NCI-H1105 treated with DMSO at 0.1 percent for 48 hours (cell line): ENCODE measurements at regions not wholly inside any gene's neighbourhood (a gene's known extent, or its start where the extent isn't known, plus 50 kb on each side); places are given as distances from the start of the nearest gene placed in this dataset.

Source experiments
- DNase-seq: peaks from one replicate; lab custom pipeline; 2025; lab: John Stamatoyannopoulos, UW

- no peak for DNase-seq
These were observed 119.0 kb downstream of the NKX6-1 start for GRCh38 chr4:84379917-84380641.

DNA sequence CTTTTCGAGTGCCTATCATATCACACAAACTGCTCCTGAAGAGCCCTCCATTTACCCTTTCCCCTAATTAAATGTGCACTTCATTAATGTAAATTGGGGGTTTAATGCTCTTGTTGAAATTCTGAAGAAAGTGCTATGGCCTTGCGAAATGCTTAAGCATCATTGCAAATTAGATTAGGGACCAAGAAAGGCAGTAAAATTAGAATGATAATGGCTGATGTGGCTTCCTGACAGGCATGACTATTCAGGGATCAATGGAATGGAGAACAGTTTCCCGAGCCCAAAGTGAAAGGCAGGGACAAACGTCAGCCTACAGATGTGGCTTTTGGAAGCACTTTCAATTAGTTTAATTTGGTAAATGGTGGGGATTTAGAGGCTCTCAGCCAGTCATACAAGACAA lies 120.1 kb downstream of the NKX6-1 start:
- DNase-seq = peak; percentile 10

GRCh38 chr4:84378356-84378755 lies 120.7 kb downstream of the NKX6-1 start:
- DNase-seq = no peak

GRCh38 chr4:84366907-84367306 lies 132.2 kb downstream of the NKX6-1 start:
- DNase-seq = no peak

DNA sequence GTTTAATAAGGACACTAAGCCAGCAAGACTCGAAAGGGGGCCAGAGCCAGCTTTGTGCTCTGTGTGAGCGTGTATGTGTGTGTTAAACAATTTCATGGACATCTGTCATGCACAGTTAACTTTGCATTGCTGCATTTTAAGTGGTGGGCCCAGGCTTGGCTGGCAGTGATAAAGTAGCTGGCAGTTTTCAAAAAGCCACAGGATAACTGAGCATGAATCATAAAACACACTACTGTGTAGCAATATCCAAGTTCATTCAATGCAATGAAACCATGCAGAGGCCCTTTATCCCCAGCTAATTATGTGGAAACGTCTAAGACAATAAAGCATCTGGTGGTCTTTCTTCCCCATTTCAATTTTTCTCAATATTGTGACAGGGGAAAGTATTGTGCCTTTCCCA lies 132.9 kb downstream of the NKX6-1 start:
- DNase-seq = no peak

DNA sequence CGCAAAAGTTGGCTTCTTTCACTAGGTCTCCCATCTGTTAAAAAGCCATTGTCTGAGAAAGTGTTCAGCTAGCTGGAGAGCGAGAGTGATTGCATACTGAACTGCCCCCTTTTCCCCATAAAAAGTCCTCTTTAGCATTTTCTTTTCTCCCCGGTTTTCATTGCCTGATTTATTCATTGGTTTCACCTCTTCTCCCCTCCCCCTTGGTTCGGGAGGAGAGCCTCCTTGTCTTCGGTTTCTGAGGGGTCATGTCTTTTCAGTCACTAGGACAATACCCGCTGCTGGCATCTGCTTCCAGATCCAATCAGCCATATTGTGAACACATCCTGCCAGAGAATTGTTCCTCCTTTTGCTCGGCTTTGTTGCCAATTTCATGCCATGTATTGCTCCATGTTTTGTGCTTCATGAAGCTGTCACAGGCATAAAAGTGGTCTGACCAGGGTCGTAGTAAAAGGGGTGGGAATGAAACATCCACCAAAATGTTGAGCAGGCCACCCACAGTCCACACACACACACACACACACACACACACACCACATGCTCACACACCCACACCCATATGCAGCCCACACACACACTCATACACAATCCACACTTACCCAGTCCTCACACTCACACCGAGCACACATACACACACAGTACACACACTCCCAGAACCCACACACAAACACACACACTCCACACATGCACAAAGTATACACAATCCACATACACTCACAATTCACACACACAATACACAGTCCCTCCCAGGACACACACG lies 136.0 kb downstream of the NKX6-1 start:
- DNase-seq = no peak

GRCh38 chr4:84342161-84342560 lies 156.9 kb downstream of the NKX6-1 start:
- no peak for DNase-seq

DNA sequence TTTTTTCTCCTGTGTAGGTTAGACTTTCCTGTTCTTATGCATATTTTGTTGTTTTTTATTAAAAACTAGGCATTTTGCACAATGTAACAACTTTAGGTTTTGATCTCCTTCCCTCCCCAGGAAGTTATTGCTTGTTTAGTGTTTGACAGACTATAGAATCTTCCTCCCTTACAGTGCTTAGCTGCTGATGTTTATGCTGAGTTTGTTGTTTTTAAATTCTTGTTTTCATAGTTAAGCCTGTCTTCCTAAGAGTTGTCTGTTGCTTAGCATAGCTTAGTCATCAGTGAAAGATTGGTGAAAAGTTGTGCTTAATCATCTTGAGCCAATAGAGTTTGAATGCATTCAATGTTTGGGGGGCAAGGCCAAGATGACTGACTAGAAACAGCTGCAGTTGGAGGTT lies 157.5 kb downstream of the NKX6-1 start:
- no peak for DNase-seq

DNA sequence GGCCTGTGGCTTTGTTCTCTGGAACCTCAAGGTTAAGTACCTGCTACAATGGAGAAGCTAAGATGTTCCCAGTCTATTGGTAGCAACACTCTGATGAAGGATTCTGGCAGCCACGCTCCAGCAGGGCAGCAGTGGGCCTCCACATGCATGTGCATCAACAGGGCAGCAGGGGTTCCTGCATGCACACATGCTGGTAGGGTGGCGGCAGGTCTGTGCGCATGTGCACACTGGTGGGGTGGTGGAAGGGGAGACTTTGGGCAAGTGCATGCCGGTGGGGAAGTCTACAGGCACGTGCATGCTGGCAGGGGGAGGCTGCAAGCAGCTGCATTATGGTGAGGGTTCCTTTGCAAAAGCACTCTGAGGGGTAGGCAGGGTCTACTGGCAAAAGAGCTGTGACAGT lies 160.7 kb downstream of the NKX6-1 start:
- no peak for DNase-seq

- DNase-seq = no peak
These were observed 162.0 kb downstream of the NKX6-1 start for GRCh38 chr4:84336964-84337705.

GRCh38 chr4:84327526-84327925 lies 171.6 kb downstream of the NKX6-1 start:
- DNase-seq = no peak

DNA sequence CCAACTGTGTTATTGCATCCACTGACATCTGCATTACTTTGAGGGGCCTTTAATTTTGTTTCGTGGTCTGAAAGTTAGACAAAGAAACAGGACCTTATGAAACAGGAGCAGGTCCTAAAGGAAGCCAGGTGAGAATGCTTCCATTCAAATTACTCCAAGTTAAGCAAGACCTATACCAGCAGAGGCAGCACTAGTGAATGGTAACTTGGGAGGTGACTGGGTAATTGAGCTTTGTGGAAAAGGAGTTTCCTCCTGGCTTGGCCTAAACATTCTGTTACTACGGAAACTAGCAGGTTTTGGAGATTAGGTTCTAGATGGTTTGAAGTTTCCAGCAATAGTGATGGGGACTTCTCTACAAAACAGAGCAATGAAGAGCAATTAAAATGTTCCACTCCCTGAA lies 173.5 kb downstream of the NKX6-1 start:
- no peak for DNase-seq

GRCh38 chr4:84324303-84325245 lies 174.5 kb downstream of the NKX6-1 start:
- DNase-seq = peak; percentile 30

DNA sequence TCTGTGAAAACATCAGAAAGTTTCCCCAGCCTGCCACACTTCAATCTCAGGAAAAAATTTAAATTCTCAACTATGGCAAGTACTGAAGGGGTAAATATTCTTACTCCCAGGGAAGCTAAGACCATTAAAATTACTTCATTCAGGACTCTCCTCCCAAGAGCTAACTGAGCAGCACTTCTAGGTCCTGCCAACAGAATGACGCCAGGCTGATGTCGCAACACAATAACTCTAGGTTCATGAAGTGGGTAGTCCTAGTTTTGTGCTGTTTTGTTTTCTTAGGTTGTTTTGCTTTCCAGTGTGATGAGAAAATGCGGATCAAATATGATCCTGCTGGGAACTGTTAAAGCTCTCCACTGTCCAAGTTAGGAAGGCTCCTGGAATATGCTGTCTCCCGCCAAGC lies 180.0 kb downstream of the NKX6-1 start:
- DNase-seq = no peak

DNA sequence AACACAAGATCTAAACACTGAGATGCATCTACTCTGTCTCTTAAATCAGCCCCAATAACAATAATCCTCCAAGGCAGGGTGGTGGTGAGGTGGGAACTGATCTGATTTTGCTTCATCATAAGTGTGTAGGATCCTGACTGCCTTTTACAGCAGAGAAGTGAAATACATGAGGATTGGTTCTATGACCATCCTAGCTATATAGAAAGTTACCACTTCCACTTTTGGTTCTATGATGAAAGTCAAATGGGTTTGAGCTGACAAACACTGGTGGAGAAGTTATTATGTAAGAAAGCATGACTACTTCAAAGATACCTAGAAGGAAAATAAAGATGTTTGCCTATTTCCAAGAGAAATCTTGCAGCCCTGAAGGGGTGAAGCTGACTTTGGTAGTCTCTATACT lies 181.6 kb downstream of the NKX6-1 start:
- DNase-seq = no peak

GRCh38 chr4:84312426-84313012 lies 186.6 kb downstream of the NKX6-1 start:
- no peak for DNase-seq

- no peak for DNase-seq
These were observed 189.9 kb downstream of the NKX6-1 start for GRCh38 chr4:84309191-84309590.

GRCh38 chr4:84298719-84299254 lies 200.3 kb downstream of the NKX6-1 start:
- DNase-seq = peak; percentile 29

DNA sequence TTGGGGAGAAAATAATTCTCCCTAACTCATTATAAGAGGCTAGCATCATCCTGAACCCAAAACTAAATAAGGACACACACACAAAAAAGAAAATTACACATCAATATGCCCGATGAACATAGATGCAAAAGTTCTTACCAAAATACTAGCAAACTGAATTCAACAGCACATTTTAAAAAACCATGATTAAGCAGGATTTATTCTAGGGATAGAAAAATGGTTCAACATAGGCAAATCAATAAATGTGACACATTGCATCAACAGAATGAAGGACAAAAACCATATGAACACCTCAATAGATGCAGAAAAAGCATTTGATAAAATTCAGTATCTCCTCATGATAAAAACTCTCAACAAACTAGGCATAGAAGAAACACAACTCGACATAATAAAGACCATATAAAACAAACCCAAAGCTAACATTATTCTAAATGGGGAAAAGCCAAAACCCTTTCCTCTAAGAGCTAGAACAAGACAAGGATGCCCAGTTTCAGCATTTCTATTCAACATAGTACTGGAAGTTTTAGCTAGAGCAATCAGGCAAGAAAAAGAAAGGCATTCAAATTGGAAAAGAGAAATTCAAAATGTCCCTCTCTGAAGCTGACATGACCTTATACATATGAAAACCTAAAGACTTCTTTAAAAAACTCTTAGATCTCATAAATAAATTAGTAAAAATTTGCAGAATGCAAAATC lies 200.9 kb downstream of the NKX6-1 start:
- DNase-seq = peak; percentile 24

- DNase-seq = no peak
These were observed 207.1 kb downstream of the NKX6-1 start for GRCh38 chr4:84291969-84292368.
